ENCODE measurements at regions not wholly inside any gene's neighbourhood (a gene's known extent, or its start where the extent isn't known, plus 50 kb on each side); places are given as distances from the start of the nearest gene placed in this dataset.

DNA sequence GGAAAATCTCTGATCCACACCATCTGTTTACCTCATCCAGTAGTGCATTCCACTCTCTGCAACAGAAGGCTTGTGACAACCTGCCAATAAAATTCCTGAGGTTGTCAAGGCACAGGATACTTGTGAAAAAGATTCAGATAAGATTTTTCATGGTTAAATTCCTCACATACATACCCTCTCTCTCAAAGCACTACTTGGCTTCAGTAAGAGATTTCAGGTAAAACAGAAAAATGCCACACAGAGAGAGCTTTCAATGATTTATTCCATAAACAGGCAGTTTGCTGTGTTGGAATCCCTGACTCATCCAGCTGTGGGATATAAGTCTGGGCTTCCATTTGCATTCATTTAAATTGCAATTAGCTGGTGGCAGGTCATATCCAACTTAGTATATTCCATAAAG is 99.7 kb upstream of the CAV2 start:
- TF ChIP-seq EP300 (IDR thresholded peaks at IDR 0.05): no peak
- TF ChIP-seq, protein P1, sequence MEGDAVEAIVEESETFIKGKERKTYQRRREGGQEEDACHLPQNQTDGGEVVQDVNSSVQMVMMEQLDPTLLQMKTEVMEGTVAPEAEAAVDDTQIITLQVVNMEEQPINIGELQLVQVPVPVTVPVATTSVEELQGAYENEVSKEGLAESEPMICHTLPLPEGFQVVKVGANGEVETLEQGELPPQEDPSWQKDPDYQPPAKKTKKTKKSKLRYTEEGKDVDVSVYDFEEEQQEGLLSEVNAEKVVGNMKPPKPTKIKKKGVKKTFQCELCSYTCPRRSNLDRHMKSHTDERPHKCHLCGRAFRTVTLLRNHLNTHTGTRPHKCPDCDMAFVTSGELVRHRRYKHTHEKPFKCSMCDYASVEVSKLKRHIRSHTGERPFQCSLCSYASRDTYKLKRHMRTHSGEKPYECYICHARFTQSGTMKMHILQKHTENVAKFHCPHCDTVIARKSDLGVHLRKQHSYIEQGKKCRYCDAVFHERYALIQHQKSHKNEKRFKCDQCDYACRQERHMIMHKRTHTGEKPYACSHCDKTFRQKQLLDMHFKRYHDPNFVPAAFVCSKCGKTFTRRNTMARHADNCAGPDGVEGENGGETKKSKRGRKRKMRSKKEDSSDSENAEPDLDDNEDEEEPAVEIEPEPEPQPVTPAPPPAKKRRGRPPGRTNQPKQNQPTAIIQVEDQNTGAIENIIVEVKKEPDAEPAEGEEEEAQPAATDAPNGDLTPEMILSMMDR (IDR thresholded peaks at IDR 0.05): no peak

Measured in esophagus muscularis mucosa (tissue), 3 donors.